GM12891 (cell line): ENCODE measurements at regions not wholly inside any gene's neighbourhood (a gene's known extent, or its start where the extent isn't known, plus 50 kb on each side); places are given as distances from the start of the nearest gene placed in this dataset.

Experiments
- PAX5 ChIP-seq: IDR thresholded peaks from 2 replicates; pipeline ENCODE4 v1.6.1; 2011; ENCODE audit warnings: low read length, moderate library complexity, mild to moderate bottlenecking; ENCODE audit not compliant: insufficient read depth, severe bottlenecking
- POLR2A ChIP-seq: IDR thresholded peaks from 2 replicates; pipeline ENCODE4 v1.6.1; 2011; ENCODE audit warnings: low read depth, low read length, control low read depth
- POLR2AphosphoS5 ChIP-seq: IDR thresholded peaks from 2 replicates; pipeline ENCODE4 v1.6.1; 2011; ENCODE audit warnings: low read depth, low read length, control low read depth
- SPI1 ChIP-seq: IDR thresholded peaks from 2 replicates; pipeline ENCODE4 v1.6.1; 2011; ENCODE audit warnings: low read depth, low read length, control low read depth
- TAF1 ChIP-seq: IDR thresholded peaks from 2 replicates; pipeline ENCODE4 v1.6.1; 2011; ENCODE audit warnings: low read depth, low read length, control low read depth

- TF ChIP-seq POLR2AphosphoS5: no peak
- no peak for TF ChIP-seq POLR2A
- TF ChIP-seq TAF1: no peak
- no peak for TF ChIP-seq PAX5
- TF ChIP-seq SPI1: no peak
Observed at GRCh38 chr2:167637741-167638140, 609.7 kb downstream of the STK39 start.
